A549 (cell line): ENCODE measurements at regions not wholly inside any gene's neighbourhood (a gene's known extent, or its start where the extent isn't known, plus 50 kb on each side); places are given as distances from the start of the nearest gene placed in this dataset.

Experiments
- ATAC-seq, 2 experiments: fragments of 200-7000 bp in 1 of 2; fragments of >200 bp in 1 of 2; cut with Nextera tagmentation in 1 of 2; cut with Tn5 transposase in 1 of 2; 3 replicates each; pipeline versions ENCODE4 v1.8.0 to v1.9.1; 2018 to 2020; ENCODE audit warnings: mild to moderate bottlenecking in 1 of 2, moderate library complexity in 1 of 2
- CTCF ChIA-PET: fragments of 300-600 bp; sonication (Branson Sonifier 250); formaldehyde crosslinking; extraction: SDS; loops from one replicate; lab custom pipeline; 2021; ENCODE audit warnings: antibody characterized with exemption, inconsistent platforms; lab: Yijun Ruan, JAX
- POLR2A ChIA-PET: fragments of 350-600 bp; formaldehyde crosslinking; extraction: SDS; loops from one replicate; lab custom pipeline; 2021; ENCODE audit warnings: antibody characterized with exemption, inconsistent platforms; lab: Yijun Ruan, JAX
- DNase-seq, 2 experiments: peaks; one replicate each; pipeline versions ENCODE4 v3.0.0 to v3.0.0-alpha.2; 2011 to 2016; ENCODE audit warnings: low read depth in 1 of 2, low spot score in 1 of 2
- FAIRE-seq: peaks from 2 replicates; lab custom pipeline; 2011; peaks lifted over from hg19 to GRCh38; lab: Jason Lieb, UNC
- H3K27ac ChIP-seq, 2 experiments: fragments of >200 bp; sonication (Bioruptor Twin); formaldehyde crosslinking; 3 replicates each; pipeline ENCODE4 v1.5.1; 2016 to 2017
- H3K4me1 ChIP-seq: fragments of >200 bp; sonication (Bioruptor Twin); formaldehyde crosslinking; 3 replicates; pipeline ENCODE4 v1.6.1; 2016
- H3K4me2 ChIP-seq: fragments of >200 bp; sonication (Bioruptor Twin); formaldehyde crosslinking; 3 replicates; pipeline ENCODE4 v1.6.1; 2016
- H3K4me3 ChIP-seq: fragments of >200 bp; sonication (Bioruptor Twin); formaldehyde crosslinking; 3 replicates; pipeline ENCODE4 v1.5.1; 2016
- H3K9me3 ChIP-seq: fragments of >200 bp; sonication (Bioruptor Twin); formaldehyde crosslinking; 3 replicates; pipeline ENCODE4 v1.6.1; 2016
- CBX8 ChIP-seq: fragments of 200-600 bp; sonication (generic); IDR thresholded peaks from 2 replicates; pipeline ENCODE4 v1.6.1; 2016
- CEBPB ChIP-seq, 2 experiments: fragments of >200 bp in 1 of 2; sonication (Bioruptor Twin) in 1 of 2; formaldehyde crosslinking in 1 of 2; IDR thresholded peaks; 2 replicates each; pipeline ENCODE4 v1.6.1; 2012 to 2016
- CHD4 ChIP-seq: fragments of 200-600 bp; sonication (generic); IDR thresholded peaks from 2 replicates; pipeline ENCODE4 v1.6.1; 2016; ENCODE audit warnings: antibody characterized with exemption, mild to moderate bottlenecking, borderline replicate concordance
- FOSL2 ChIP-seq, 2 experiments: fragments of 450-650 bp in 1 of 2; fragments of >200 bp in 1 of 2; sonication (Bioruptor Twin) in 1 of 2; formaldehyde crosslinking; IDR thresholded peaks; 2 replicates each; pipeline versions ENCODE4 v1.5.0 to v1.6.1; 2016 to 2020; ENCODE audit warnings: mild to moderate bottlenecking in 1 of 2, moderate library complexity in 1 of 2
- FOXS1 ChIP-seq: fragments of 250-450 bp; sonication (Bioruptor Pico); IDR thresholded peaks from 2 replicates; pipeline ENCODE4 v1.5.0; 2020; ENCODE audit warnings: mild to moderate bottlenecking, moderate library complexity
- HOXB5 ChIP-seq: fragments of 250-450 bp; sonication (Bioruptor Pico); IDR thresholded peaks from 2 replicates; pipeline ENCODE4 v1.5.0; 2020; ENCODE audit warnings: mild to moderate bottlenecking, moderate library complexity
- MYC ChIP-seq: IDR thresholded peaks from 2 replicates; pipeline ENCODE4 v1.6.1; 2012; ENCODE audit warnings: mild to moderate bottlenecking, inconsistent platforms, low read length, improper control_type of control experiment, borderline replicate concordance
- PHF8 ChIP-seq: fragments of 200-600 bp; sonication (generic); IDR thresholded peaks from 2 replicates; pipeline ENCODE4 v1.6.1; 2016; ENCODE audit warnings: low read depth, mild to moderate bottlenecking, antibody characterized with exemption, moderate library complexity, borderline replicate concordance
- POLR2AphosphoS2 ChIP-seq: conservative IDR thresholded peaks from 2 replicates; pipeline ENCODE4 v1.6.1; 2012; ENCODE audit warnings: low read length, improper control_type of control experiment, inconsistent platforms
- RARB ChIP-seq: fragments of 250-450 bp; sonication (Bioruptor Pico); IDR thresholded peaks from 2 replicates; pipeline ENCODE4 v1.8.0; 2021; ENCODE audit warnings: mild to moderate bottlenecking, moderate library complexity
- RCOR1 ChIP-seq: fragments of 150-350 bp; IDR thresholded peaks from 2 replicates; pipeline ENCODE4 v1.6.1; 2014; ENCODE audit warnings: antibody characterized with exemption, low read length, low read depth
- ZC3H11A ChIP-seq: fragments of 450-650 bp; IDR thresholded peaks from 2 replicates; pipeline ENCODE4 v1.6.1; 2014; ENCODE audit warnings: antibody characterized with exemption, mild to moderate bottlenecking
- WGBS: methylation state at CpG from one replicate; pipeline ENCODE4 v1.1.6; 2017; ENCODE audit errors: missing lambda C conversion rate; 5-methylcytosine and 5-hydroxymethylcytosine counted together
- TF ChIP-seq, protein P1 (sequence below): fragments of 450-650 bp; IDR thresholded peaks from 2 replicates; pipeline ENCODE4 v1.6.1; 2014; ENCODE audit warnings: antibody characterized with exemption

DNA sequence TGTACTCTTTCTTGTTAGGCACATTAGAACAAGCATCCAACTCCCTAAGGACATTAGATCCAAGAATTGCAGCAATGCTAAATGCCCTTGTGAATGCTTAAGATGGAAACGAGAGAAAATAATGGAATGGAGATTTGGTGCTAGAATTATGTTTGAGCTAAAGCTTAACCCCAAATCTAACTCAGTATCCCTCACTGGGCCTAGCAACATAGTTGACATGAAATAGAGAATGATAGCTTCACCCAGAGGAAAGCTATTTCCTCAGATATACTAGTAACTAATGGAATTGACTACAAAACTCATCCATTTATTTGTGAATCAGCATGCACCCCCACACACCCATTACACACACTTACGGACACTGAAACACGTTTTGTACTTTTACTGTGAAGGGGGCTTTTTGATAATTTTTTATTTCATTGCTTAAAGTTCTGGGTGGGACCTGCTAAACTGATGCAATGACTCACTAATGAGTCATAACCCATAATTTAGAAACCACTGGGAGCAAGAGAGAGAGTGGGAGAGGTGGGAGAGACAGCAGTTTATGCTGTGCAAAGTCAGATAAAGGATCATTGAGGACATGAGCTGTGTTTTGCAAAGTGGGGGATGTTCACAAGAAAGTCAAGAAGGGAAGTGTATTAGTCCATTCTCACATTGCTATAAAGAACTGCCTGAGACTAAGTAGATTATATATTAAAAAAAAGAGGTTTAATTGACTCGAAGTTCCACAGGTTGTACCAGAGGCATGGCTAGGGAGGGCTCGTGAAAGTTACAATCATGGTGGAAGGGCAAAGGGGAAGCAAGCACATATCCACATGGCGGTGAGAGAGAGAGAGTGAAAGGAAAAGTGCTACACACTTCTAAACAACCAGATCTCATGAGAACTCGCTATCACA, 382.7 kb downstream of the SFMBT2 start:
- ChIA-PET CTCF (no interaction called here), POLR2A (no interaction called here)
- no peak overlapping the region for H3K27ac ChIP-seq
- no peak for DNase-seq
- no peak for TF ChIP-seq CHD4
- TF ChIP-seq FOSL2 (IDR thresholded peaks at IDR 0.05): no peak
- peak; percentile 38; the same call in 1 of the 2 replicates for TF ChIP-seq FOSL2 (CRISPR knock-in tag; IDR thresholded peaks at IDR 0.05)
- no peak for TF ChIP-seq PHF8
- TF ChIP-seq FOXS1 (CRISPR knock-in tag): no peak
- no peak for TF ChIP-seq MYC
- no peak for TF ChIP-seq ZC3H11A
- TF ChIP-seq, all 56 proteins: peak for 1
- no peak overlapping the region for H3K4me3 ChIP-seq
- no peaks in the 10 kb centered on the region; the same call in 2 of the 3 replicates for H3K9me3 ChIP-seq
- ATAC-seq (no peak), FAIRE-seq (no peak)
- WGBS: 32% methylated on average over 7 of the region's 7 CpGs
- no peaks in the 10 kb centered on the region for H3K4me1 ChIP-seq
- H3K4me2 ChIP-seq: no peak overlapping the region

DNA sequence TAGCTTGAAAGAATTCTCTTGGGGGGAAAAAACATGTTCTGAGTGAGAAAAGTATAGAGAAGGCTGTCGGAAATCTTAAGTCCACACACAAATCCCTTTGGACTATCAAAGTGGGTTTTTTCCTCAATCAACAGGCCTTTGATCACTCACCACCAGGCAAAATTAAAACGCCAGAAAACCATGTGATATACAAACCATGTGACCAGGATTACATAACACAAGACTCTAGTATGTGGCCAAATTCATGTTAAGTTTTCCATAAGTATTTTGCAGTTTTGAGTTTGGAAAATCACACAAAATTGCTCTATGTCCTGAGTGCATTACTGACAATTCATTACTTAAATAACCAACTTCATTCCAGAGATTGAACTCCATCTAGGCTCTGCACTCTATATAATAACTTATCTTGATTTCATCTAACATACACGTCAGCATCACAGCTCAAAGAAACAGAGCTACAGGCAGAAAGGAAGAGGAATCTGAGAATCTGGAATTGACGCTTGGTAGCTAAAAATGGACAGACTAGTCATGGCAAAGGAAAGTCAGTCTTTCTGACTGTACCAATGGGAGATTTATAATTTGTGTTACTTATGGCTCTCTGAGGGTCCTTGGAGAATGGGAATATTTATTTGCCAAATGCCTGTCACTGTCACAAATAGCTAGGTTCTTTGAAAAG, 383.5 kb downstream of the SFMBT2 start:
- no peak for ATAC-seq
- WGBS: 61% methylated on average over 4 of the region's 4 CpGs

DNA sequence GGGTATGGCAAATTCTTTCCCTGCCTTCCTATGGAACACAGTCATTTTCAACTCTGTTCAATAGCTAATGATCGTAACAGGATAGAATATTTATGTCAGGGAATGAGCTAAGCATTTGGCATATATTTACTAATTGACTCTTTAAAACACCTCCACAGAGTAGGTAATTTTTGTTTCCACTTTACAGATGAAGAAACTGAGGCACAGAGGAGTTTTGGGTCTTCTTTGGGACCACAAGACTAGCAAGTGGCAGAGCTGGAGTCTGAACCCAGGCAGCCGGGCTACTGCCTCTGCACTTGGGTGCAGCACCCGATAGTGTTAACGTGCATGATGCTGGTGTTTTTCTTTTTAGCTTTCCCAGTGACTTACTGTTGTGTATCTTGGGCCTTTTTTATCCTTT, 384.0 kb downstream of the SFMBT2 start:
- no peak for FAIRE-seq
- Histone ChIP-seq H3K27ac (no peak overlapping the region), H3K9me3 (no peaks in the 10 kb centered on the region; the same call in 2 of the 3 replicates), H3K4me3 (no peak overlapping the region), H3K4me2 (no peak overlapping the region), H3K4me1 (no peaks in the 10 kb centered on the region)
- 78% methylated on average over 4 of the region's 4 CpGs for WGBS
- no peak for ATAC-seq
- no peak for DNase-seq
- POLR2A ChIA-PET: no interaction called here
- TF ChIP-seq POLR2AphosphoS2 (no peak), CBX8 (no peak), FOXS1 (CRISPR knock-in tag) (no peak), PHF8 (no peak)
- TF ChIP-seq, protein P1, sequence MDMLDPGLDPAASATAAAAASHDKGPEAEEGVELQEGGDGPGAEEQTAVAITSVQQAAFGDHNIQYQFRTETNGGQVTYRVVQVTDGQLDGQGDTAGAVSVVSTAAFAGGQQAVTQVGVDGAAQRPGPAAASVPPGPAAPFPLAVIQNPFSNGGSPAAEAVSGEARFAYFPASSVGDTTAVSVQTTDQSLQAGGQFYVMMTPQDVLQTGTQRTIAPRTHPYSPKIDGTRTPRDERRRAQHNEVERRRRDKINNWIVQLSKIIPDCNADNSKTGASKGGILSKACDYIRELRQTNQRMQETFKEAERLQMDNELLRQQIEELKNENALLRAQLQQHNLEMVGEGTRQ: no peak
- CTCF ChIA-PET: interaction anchor here (1.2 kb wide), 1 partner anchor 10 kb away, joined by 4 read pairs; no protein-coding TSS in a partner anchor

More for the DNA sequence above, 383.5 kb downstream of the SFMBT2 start:
- DNase-seq (no peak), FAIRE-seq (no peak)
- no peaks in the 10 kb centered on the region; the same call in 2 of the 3 replicates for H3K9me3 ChIP-seq
- ChIA-PET CTCF (no interaction called here), POLR2A (no interaction called here)
- H3K4me1 ChIP-seq: no peaks in the 10 kb centered on the region
- no peak overlapping the region for H3K4me3 ChIP-seq
- no peak overlapping the region for H3K4me2 ChIP-seq
- no peak overlapping the region for H3K27ac ChIP-seq
- TF ChIP-seq CEBPB (IDR thresholded peaks at IDR 0.05) (no peak), RARB (CRISPR knock-in tag) (no peak), HOXB5 (CRISPR knock-in tag) (no peak)
- TF ChIP-seq, protein P1: peak; percentile 41; the same call in 1 of the 2 replicates

DNA sequence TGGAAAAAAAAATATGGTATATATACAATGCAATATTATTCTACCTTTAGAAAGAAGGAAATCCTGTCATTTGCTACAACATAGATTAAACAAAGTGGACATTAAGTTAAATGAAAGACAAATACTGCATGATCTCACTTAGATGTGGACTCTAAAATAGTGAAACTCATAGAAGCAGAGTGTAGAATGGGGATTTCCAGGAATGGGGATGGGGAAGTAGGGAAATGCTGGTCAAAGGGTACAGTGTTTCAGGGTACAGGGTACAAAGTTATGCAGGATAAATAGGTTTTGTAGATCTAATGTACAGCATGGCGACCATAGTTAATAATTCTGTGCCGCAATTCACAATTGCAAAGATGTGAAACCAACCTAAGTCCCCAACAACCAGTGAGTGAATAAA, 385.5 kb downstream of the SFMBT2 start:
- no peak for TF ChIP-seq RCOR1
- Histone ChIP-seq H3K9me3 (no peaks in the 10 kb centered on the region; the same call in 2 of the 3 replicates), H3K4me1 (no peaks in the 10 kb centered on the region), H3K4me2 (no peak overlapping the region), H3K27ac (no peak overlapping the region), H3K4me3 (no peak overlapping the region)
- ChIA-PET POLR2A (no interaction called here), CTCF (no interaction called here)
- no peak for FAIRE-seq
- DNase-seq: no peak
- no peak for ATAC-seq
- WGBS: 82% methylated on average over 2 of the region's 2 CpGs
